ENCODE measurements at regions not wholly inside any gene's neighbourhood (a gene's known extent, or its start where the extent isn't known, plus 50 kb on each side); places are given as distances from the start of the nearest gene placed in this dataset.

DNA sequence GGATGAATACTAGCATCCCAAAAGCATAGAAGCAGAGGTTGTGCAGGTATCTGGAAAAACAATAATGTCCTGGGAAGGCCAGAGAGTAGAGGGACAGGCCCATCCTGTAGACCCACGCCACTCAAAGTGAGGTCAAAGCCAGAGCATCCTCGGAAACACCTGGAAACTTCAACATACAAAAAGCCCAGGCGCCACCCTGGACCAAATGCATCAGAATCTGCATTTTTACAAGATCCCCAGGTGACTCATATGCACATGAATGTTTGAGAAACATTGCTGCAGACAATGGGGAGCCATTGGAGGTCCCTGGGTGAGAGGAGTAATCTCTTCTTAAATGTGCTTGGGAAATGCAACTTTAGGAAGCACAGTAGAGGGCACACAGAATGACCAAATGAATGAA is 684.1 kb downstream of the DIAPH3 start:
- TF ChIP-seq CTCF (conservative IDR thresholded peaks at IDR 0.05; ENCODE audit: low read length) = no peak
- no peak for TF ChIP-seq EZH2phosphoT487 (IDR thresholded peaks at IDR 0.05; ENCODE audit: borderline replicate concordance)
